AG09309 (cell line): ENCODE measurements at regions not wholly inside any gene's neighbourhood (a gene's known extent, or its start where the extent isn't known, plus 50 kb on each side); places are given as distances from the start of the nearest gene placed in this dataset.

Source experiments
- DNase-seq: peaks from one replicate; pipeline ENCODE4 v3.0.0-alpha.2; 2010; ENCODE audit warnings: low read depth
- H3K4me3 ChIP-seq: 2 replicates; pipeline ENCODE4 v1.5.1; 2011; ENCODE audit warnings: mild to moderate bottlenecking, low read depth, low read length, moderate library complexity; ENCODE audit not compliant: control insufficient read depth
- CTCF ChIP-seq: IDR thresholded peaks from 2 replicates; pipeline ENCODE4 v1.5.1; 2011; ENCODE audit warnings: mild to moderate bottlenecking, low read depth, low read length, inconsistent platforms; ENCODE audit not compliant: insufficient read depth, control insufficient read depth; ENCODE audit errors: missing control alignments

GRCh38 chr6:82737965-82738364 lies 327.7 kb downstream of the UBE3D start:
- no peak for TF ChIP-seq CTCF
- no peak for DNase-seq
- no peak overlapping the region for H3K4me3 ChIP-seq

DNA sequence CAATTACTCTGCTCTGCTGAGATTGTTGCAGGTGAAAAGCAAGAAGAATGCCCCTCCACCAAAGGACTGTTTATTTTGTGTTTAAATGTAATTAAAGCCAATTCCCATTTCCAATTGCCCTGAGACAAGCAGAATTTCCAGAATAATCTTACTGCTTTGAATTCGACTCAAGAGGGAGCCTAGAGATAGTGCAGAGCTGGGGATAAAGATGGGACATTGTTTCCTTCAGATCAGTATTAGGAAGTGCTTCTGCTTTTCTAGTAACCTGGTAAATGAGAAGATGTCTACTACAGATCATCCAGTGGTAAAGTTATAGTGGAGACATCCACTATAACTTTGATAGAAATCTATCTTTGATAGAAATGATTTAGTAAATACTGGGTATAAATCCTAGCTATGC lies 326.9 kb downstream of the UBE3D start:
- no peak overlapping the region for H3K4me3 ChIP-seq
- TF ChIP-seq CTCF, result no peak
- DNase-seq, result no peak

GRCh38 chr6:82739303-82739702 lies 326.3 kb downstream of the UBE3D start:
- DNase-seq, result no peak
- no peak overlapping the region for H3K4me3 ChIP-seq
- no peak for TF ChIP-seq CTCF

DNA sequence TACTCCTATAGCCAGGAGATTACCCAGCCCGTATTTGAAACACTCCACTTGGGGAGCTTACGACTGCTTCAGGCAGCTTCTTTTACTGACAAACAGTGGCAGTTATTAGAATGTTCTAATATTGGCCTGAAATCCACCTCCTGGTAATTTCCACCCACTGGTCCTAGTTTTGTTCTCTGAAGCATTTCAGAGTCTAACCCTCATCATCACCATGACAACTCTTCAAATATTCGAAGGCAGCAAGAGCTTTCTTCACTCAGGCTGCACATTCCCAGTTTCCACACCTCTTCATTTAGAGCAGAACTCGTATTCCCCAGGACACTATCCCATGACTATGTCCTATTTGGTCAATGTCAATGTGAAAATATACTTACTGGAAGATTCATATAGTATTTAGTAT lies 325.6 kb downstream of the UBE3D start:
- H3K4me3 ChIP-seq, result no peak overlapping the region
- no peak for DNase-seq
- no peak for TF ChIP-seq CTCF

GRCh38 chr6:82741325-82741995 lies 324.2 kb downstream of the UBE3D start:
- no peak overlapping the region for H3K4me3 ChIP-seq
- TF ChIP-seq CTCF, result no peak
- DNase-seq, result no peak

DNA sequence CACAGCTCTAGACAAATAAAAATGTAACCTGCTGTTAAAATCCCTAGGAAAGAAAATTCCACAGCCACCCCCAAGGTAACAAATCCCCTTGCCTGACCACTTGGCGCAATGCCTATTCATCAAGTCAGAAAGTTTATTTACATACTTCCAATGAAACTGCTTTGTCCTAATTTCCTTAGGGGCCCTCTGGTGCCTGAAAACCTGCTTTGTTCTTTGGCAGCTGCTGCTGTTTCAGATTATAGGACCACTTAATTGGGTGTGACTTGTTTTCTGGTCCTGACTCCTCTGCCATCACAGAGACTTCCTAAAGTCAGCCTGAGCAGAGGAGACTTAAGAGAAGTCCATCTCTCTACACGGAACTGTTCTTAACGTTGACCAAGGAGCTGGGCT lies 323.6 kb downstream of the UBE3D start:
- H3K4me3 ChIP-seq, result no peak overlapping the region
- DNase-seq, result no peak
- TF ChIP-seq CTCF, result no peak
